ENCODE measurements at regions not wholly inside any gene's neighbourhood (a gene's known extent, or its start where the extent isn't known, plus 50 kb on each side); places are given as distances from the start of the nearest gene placed in this dataset.

GRCh38 chr3:145864336-145864735 lies 296.6 kb downstream of the PLOD2 start:
- Mint-ChIP-seq H3K36me3 (ENCODE audit: low read depth) (no peaks in the 10 kb centered on the region), H3K9me3 (ENCODE audit: insufficient read depth) (no peaks in the 10 kb centered on the region), H3K27ac (no peak overlapping the region), H3K4me1 (ENCODE audit: low read depth) (no peaks in the 10 kb centered on the region), H3K4me3 (no peak overlapping the region), H3K27me3 (ENCODE audit: low read depth) (no peaks in the 10 kb centered on the region)
- ATAC-seq (no peak), DNase-seq (no peak)
- ChIA-PET POLR2A (no interaction called here), CTCF (no interaction called here)

- CTCF ChIA-PET, result no interaction called here
- no peaks in the 10 kb centered on the region for H3K9me3 Mint-ChIP-seq (ENCODE audit: insufficient read depth)
- no peaks in the 10 kb centered on the region for H3K4me1 Mint-ChIP-seq (ENCODE audit: low read depth)
- H3K4me3 Mint-ChIP-seq, result no peak overlapping the region
- DNase-seq (no peak), ATAC-seq (no peak)
- no peaks in the 10 kb centered on the region for H3K27me3 Mint-ChIP-seq (ENCODE audit: low read depth)
- POLR2A ChIA-PET, result no interaction called here
- no peak overlapping the region for H3K27ac Mint-ChIP-seq
- no peaks in the 10 kb centered on the region for H3K36me3 Mint-ChIP-seq (ENCODE audit: low read depth)
Observed at GRCh38 chr3:145865399-145866018, 295.5 kb downstream of the PLOD2 start.

GRCh38 chr3:145869958-145870357 lies 291.0 kb downstream of the PLOD2 start:
- ChIA-PET CTCF (interaction anchor here (1.9 kb wide), 1 partner anchor 18 kb away, joined by 3 read pairs; no protein-coding TSS in a partner anchor), POLR2A (no interaction called here)
- DNase-seq (no peak), ATAC-seq (no peak)
- Mint-ChIP-seq H3K9me3 (ENCODE audit: insufficient read depth) (no peaks in the 10 kb centered on the region), H3K27me3 (ENCODE audit: low read depth) (no peaks in the 10 kb centered on the region), H3K27ac (no peak overlapping the region), H3K4me1 (ENCODE audit: low read depth) (no peaks in the 10 kb centered on the region), H3K4me3 (no peak overlapping the region), H3K36me3 (ENCODE audit: low read depth) (no peaks in the 10 kb centered on the region)

DNA sequence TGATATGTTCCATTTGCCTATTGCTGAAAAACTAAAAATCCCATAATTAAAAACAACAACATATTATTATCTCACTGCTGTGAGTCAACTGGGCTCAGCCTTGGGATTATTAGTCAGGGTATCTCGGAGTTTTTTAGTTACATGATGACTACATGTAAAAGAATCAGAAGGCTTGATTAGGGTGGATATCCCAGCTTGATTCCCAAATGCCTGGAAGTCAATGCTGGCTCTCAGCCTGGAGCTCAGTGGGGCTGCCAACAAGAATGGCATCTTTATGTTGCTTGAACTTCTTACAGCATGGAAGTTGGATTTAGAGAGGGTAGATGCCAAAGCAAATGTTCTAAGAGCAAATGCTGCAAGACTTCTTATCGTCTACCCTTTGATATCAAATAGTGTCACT lies 278.5 kb downstream of the PLOD2 start:
- H3K36me3 Mint-ChIP-seq (ENCODE audit: low read depth), result no peaks in the 10 kb centered on the region
- no peaks in the 10 kb centered on the region for H3K27me3 Mint-ChIP-seq (ENCODE audit: low read depth)

GRCh38 chr3:145889730-145890129 lies 271.3 kb downstream of the PLOD2 start:
- Mint-ChIP-seq H3K9me3 (ENCODE audit: insufficient read depth) (peaks cover 2% of the 10 kb centered on the region), H3K36me3 (ENCODE audit: low read depth) (no peaks in the 10 kb centered on the region), H3K4me1 (ENCODE audit: low read depth) (no peaks in the 10 kb centered on the region), H3K4me3 (no peak overlapping the region), H3K27ac (no peak overlapping the region), H3K27me3 (ENCODE audit: low read depth) (no peaks in the 10 kb centered on the region)
- ATAC-seq (no peak), DNase-seq (no peak)
- POLR2A ChIA-PET, result no interaction called here
- CTCF ChIA-PET, result no interaction called here

More for the DNA sequence above, 278.5 kb downstream of the PLOD2 start:
- Mint-ChIP-seq H3K4me3 (no peak overlapping the region), H3K9me3 (ENCODE audit: insufficient read depth) (no peaks in the 10 kb centered on the region), H3K27ac (no peak overlapping the region), H3K4me1 (ENCODE audit: low read depth) (no peaks in the 10 kb centered on the region)
- no peak for DNase-seq
- ATAC-seq, result no peak
- POLR2A ChIA-PET, result no interaction called here
- CTCF ChIA-PET, result no interaction called here

DNA sequence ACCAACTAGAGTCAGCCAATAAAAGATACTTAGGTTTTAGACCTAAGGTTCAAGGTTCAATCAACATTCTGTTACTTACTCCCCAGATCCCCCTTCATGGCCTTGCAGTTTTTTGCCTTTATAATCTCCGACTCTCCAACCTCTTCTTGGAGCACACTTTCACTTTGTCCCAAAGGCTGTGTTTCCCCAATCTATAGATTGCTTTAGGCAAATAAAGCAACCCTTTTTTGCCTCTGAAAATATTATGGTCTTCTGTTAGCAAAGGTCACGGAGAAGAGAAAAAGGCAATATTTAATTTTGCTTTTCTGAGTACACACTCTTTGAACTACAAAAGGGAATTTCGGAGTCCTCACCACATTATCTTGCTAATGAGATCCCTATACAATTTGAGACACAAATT lies 268.1 kb downstream of the PLOD2 start:
- H3K9me3 Mint-ChIP-seq (ENCODE audit: insufficient read depth), result peaks cover 4% of the 10 kb centered on the region
- no peak overlapping the region for H3K27ac Mint-ChIP-seq
- ChIA-PET CTCF (no interaction called here), POLR2A (no interaction called here)
- no peaks in the 10 kb centered on the region for H3K36me3 Mint-ChIP-seq (ENCODE audit: low read depth)
- ATAC-seq (no peak), DNase-seq (no peak)
- H3K4me3 Mint-ChIP-seq, result no peak overlapping the region
- no peaks in the 10 kb centered on the region for H3K4me1 Mint-ChIP-seq (ENCODE audit: low read depth)
- no peaks in the 10 kb centered on the region for H3K27me3 Mint-ChIP-seq (ENCODE audit: low read depth)

- ChIA-PET POLR2A (no interaction called here), CTCF (no interaction called here)
- Mint-ChIP-seq H3K27ac (no peak overlapping the region), H3K4me3 (no peak overlapping the region), H3K27me3 (ENCODE audit: low read depth) (no peaks in the 10 kb centered on the region), H3K9me3 (ENCODE audit: insufficient read depth) (peaks cover 6% of the 10 kb centered on the region), H3K36me3 (ENCODE audit: low read depth) (no peaks in the 10 kb centered on the region), H3K4me1 (ENCODE audit: low read depth) (no peaks in the 10 kb centered on the region)
- DNase-seq (no peak), ATAC-seq (no peak)
Observed at GRCh38 chr3:145893331-145893730, 267.7 kb downstream of the PLOD2 start.

DNA sequence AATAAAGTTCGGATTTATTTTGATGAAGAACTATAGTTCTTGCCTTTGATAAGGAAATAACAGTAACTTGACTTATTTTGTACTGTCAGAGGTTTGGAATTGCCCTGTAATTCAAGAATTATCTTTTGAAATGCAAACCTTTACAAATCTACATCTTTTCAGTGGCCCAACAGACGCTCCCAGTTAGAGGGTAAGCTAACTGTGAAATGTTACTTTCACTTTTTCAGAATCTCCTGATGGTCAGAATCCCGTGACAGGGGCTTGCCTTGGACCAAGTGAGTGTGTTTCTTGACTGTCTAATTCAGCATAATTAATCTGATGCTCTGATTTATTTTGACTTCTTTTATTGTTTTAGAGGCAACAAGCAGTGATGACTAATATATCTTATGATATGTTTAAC lies 262.5 kb downstream of the PLOD2 start:
- Mint-ChIP-seq H3K9me3 (ENCODE audit: insufficient read depth) (peaks cover 4% of the 10 kb centered on the region), H3K27ac (no peak overlapping the region), H3K27me3 (ENCODE audit: low read depth) (no peaks in the 10 kb centered on the region), H3K4me1 (ENCODE audit: low read depth) (no peaks in the 10 kb centered on the region), H3K4me3 (no peak overlapping the region), H3K36me3 (ENCODE audit: low read depth) (no peaks in the 10 kb centered on the region)
- CTCF ChIA-PET, result no interaction called here
- POLR2A ChIA-PET, result no interaction called here
- ATAC-seq, result no peak
- no peak for DNase-seq

- POLR2A ChIA-PET, result no interaction called here
- Mint-ChIP-seq H3K9me3 (ENCODE audit: insufficient read depth) (peaks cover 4% of the 10 kb centered on the region), H3K4me1 (ENCODE audit: low read depth) (no peaks in the 10 kb centered on the region), H3K36me3 (ENCODE audit: low read depth) (no peaks in the 10 kb centered on the region), H3K27ac (no peak overlapping the region), H3K4me3 (no peak overlapping the region), H3K27me3 (ENCODE audit: low read depth) (no peaks in the 10 kb centered on the region)
- ATAC-seq (no peak), DNase-seq (no peak)
- CTCF ChIA-PET, result no interaction called here
Observed at GRCh38 chr3:145899241-145899640, 261.7 kb downstream of the PLOD2 start.

DNA sequence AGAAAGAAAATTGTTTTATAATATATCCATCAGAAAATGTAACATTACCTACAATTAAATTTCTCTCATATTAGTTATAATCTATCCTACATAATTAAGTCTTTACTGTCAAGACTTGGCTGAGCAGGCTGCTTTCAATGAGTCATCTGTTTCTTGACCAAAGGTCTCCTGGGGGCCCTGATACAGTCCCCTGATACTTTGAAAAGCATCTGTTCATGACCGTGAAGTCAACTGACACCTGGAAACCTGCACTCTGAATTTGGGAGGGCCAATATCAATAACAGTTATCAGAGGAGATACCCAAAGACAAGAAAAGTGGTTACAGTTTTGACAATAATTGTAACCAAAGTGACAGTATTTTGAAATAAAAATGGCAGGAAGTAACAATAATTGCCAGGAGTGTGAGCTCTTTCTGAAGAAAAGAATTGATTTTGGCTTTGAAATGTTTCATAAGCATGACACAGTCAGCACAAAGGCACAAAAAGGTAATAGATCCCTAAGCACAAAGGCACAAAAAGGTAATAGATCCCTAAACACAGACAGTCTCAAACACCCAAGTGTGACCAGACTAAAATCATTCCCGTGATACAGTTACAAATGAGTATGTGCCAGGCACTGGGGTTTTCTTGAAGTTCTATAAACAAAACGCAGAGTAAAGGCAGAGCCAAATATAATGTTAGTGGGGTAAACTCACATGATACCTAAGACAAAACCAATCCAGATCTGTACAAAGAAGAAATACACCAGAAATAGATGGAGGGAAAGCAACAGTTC lies 260.7 kb downstream of the PLOD2 start:
- Mint-ChIP-seq H3K9me3 (ENCODE audit: insufficient read depth) (peaks cover 4% of the 10 kb centered on the region), H3K27me3 (ENCODE audit: low read depth) (no peaks in the 10 kb centered on the region), H3K4me1 (ENCODE audit: low read depth) (no peaks in the 10 kb centered on the region), H3K4me3 (no peak overlapping the region), H3K27ac (no peak overlapping the region), H3K36me3 (ENCODE audit: low read depth) (no peaks in the 10 kb centered on the region)
- ATAC-seq (no peak), DNase-seq (no peak)
- ChIA-PET CTCF (no interaction called here), POLR2A (no interaction called here)

DNA sequence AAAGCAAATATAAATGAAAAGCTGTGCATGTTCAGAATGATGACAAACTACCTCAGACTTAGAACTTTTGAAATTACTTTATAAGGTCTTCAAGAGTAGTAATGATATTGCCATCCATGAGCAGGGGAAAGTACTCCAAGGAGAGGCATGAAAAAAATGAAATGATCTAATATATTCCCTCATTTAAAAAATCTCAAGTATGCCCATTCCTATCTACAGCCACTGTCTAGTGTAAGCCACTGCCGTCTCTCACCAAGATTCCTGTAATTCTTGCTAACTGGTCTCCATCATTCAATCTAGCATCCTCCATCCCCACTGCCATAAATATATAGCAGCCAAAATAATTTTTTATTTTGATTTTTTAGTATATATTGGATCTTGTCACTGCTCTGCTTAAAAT lies 258.8 kb downstream of the PLOD2 start:
- ATAC-seq (no peak), DNase-seq (no peak)
- Mint-ChIP-seq H3K4me1 (ENCODE audit: low read depth) (no peaks in the 10 kb centered on the region), H3K9me3 (ENCODE audit: insufficient read depth) (peaks cover 4% of the 10 kb centered on the region), H3K4me3 (no peak overlapping the region), H3K27me3 (ENCODE audit: low read depth) (no peaks in the 10 kb centered on the region), H3K27ac (no peak overlapping the region), H3K36me3 (ENCODE audit: low read depth) (no peaks in the 10 kb centered on the region)
- ChIA-PET CTCF (no interaction called here), POLR2A (no interaction called here)

DNA sequence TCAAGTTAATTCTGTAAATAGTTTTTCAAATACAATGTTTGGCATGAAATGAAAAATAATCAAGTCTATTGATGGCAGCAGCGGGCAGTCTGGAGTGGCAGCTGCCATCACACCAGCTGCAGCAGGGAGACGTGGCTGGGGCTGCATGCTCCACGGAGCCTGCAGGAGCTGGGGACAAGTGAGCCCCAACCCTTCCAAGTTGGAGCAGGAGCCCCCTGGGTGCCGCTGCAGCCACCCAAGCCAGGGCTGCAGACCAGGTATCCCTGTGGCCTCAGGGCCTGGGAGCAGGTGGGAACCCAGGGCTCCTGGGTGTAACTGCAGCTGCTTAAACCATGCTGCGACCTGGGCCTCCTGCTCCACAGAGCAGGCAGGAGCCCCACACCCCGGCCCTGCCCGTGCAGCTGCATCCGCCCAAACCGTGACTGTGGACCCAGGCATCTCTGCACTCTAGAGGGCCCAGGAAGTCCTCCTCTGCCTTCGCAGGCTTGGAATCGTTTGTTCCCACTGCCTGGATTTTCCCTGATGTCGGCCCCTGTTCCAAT lies 257.4 kb downstream of the PLOD2 start:
- no peak for DNase-seq
- POLR2A ChIA-PET, result no interaction called here
- H3K36me3 Mint-ChIP-seq (ENCODE audit: low read depth), result no peaks in the 10 kb centered on the region
- CTCF ChIA-PET, result no interaction called here
- no peaks in the 10 kb centered on the region for H3K4me1 Mint-ChIP-seq (ENCODE audit: low read depth)
- ATAC-seq, result no peak
- H3K9me3 Mint-ChIP-seq (ENCODE audit: insufficient read depth), result no peaks in the 10 kb centered on the region
- H3K4me3 Mint-ChIP-seq, result no peak overlapping the region
- H3K27ac Mint-ChIP-seq, result no peak overlapping the region
- no peaks in the 10 kb centered on the region for H3K27me3 Mint-ChIP-seq (ENCODE audit: low read depth)

DNA sequence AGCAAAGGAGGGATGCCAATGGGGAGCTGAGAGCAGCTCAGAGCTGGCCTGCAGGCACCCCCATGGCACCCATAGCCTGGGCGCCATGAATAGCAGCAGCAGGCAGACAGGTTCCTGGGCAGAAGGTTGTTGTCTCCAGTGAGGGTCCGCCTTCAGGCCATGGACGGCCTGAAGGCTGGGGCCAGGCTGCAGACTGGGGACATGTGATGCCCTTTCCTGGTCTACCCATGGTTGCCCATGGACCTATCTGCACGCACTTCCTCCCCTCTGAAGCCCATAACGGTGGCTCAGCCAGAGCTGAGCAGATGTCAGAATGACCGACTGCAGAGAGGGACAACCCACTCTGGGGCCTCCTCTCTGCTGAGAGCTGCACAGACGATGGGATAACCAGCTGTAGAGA lies 256.8 kb downstream of the PLOD2 start:
- CTCF ChIA-PET, result no interaction called here
- Mint-ChIP-seq H3K4me1 (ENCODE audit: low read depth) (no peaks in the 10 kb centered on the region), H3K4me3 (no peak overlapping the region)

More for the DNA sequence above, 256.8 kb downstream of the PLOD2 start:
- POLR2A ChIA-PET, result no interaction called here
- ATAC-seq (no peak), DNase-seq (no peak)
- no peaks in the 10 kb centered on the region for H3K27me3 Mint-ChIP-seq (ENCODE audit: low read depth)
- H3K9me3 Mint-ChIP-seq (ENCODE audit: insufficient read depth), result no peaks in the 10 kb centered on the region
- H3K27ac Mint-ChIP-seq, result no peak overlapping the region
- H3K36me3 Mint-ChIP-seq (ENCODE audit: low read depth), result no peaks in the 10 kb centered on the region
